Stimulated activated memory B cell treated with anti-CD40 and anti-IgM and Interleukin-4, amounts not matched to agents 10 μg/mL and 1 μg/mL and 100 μg/mL, for 72 hours (primary cell): ENCODE measurements at regions not wholly inside any gene's neighbourhood (a gene's known extent, or its start where the extent isn't known, plus 50 kb on each side); places are given as distances from the start of the nearest gene placed in this dataset.

Experiments used
- ATAC-seq: fragments of 150-1000 bp; cut with Tn5 transposase; 2 replicates; pipeline ENCODE4 v1.10.0; 2021
- H3K27ac Mint-ChIP-seq: one replicate; pipeline ENCODE4 v1.8.0; 2022; ENCODE audit warnings: mild to moderate bottlenecking, mixed read lengths
- H3K27me3 Mint-ChIP-seq: one replicate; pipeline ENCODE4 v1.8.0; 2022; ENCODE audit warnings: mixed read lengths
- H3K36me3 Mint-ChIP-seq: one replicate; pipeline ENCODE4 v1.8.0; 2022; ENCODE audit warnings: mixed read lengths
- H3K4me1 Mint-ChIP-seq: one replicate; pipeline ENCODE4 v1.8.0; 2022; ENCODE audit warnings: mixed read lengths
- H3K4me3 Mint-ChIP-seq: one replicate; pipeline ENCODE4 v1.8.0; 2022; ENCODE audit warnings: mild to moderate bottlenecking, moderate library complexity, mixed read lengths
- H3K9me3 Mint-ChIP-seq: one replicate; pipeline ENCODE4 v1.8.0; 2022; ENCODE audit warnings: mixed read lengths

DNA sequence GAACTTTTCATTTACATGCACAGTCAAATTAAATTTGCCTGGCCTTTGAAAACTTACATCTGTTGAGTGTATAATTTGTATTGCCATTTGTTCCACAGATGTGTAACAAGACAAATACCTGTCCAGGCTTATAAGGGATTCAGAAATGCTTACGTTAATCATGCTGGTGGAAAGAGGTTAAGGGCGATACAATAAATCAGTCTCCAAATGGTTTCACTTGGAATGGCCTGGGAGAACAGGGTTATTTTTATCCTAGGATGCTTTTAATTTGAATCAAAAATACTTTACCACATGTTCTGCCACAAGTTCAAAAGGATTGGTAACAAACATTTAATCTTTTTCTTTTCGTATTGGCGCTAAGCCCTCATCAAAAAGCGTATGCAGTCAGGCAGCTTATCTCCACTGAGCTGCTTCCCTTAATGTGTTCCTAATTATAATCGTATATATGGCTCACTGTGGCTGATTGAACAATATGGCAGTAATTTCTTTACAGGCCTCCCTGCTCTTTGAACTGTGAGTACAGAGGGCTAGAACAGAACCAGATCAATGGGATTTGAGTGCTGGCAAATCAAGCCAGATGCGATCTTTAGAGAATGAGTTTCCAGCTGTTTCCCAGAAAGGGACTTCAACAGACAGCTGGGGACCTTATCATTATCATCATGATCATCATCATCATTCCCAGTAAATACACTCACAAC is 425.7 kb downstream of the SPRY2 start:
- no peaks in the 10 kb centered on the region for H3K4me1 Mint-ChIP-seq
- no peak for ATAC-seq
- H3K27me3 Mint-ChIP-seq = no peaks in the 10 kb centered on the region
- no peaks in the 10 kb centered on the region for H3K9me3 Mint-ChIP-seq
- no peaks in the 10 kb centered on the region for H3K36me3 Mint-ChIP-seq
- H3K27ac Mint-ChIP-seq = no peak overlapping the region
- H3K4me3 Mint-ChIP-seq = no peak overlapping the region

DNA sequence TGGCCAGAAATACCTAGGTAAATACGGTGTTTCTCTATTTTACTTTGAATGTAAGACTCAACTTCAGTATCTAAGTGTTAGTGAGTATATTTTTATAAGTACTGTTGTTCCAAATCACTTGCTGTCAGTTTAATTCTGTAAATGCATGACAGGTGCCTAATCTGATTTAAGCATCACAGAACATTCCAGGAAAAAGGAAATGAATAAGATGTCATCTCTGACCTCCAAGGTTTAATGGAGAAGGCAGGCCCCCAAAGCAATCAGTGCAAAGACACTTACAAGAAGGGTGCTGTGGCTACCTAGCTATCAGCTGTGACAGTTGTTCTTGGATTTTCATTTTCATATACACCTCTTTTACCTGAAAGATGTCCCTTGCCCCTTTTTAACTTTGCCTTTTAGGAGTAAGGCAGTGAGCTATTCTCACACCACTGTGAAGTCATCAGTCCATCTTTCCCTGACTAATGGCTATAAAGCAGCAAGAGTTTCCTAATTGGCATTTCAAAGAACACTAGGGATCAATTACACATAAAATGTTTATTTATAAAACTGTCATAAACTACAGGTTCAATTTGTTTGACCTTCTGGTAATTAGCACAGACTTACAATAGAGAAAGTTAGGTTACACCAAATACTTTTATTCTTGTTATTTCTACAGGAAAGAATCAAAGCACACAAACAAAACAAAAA is 427.6 kb downstream of the SPRY2 start:
- H3K4me3 Mint-ChIP-seq = no peak overlapping the region
- H3K4me1 Mint-ChIP-seq = no peaks in the 10 kb centered on the region
- H3K36me3 Mint-ChIP-seq = no peaks in the 10 kb centered on the region
- ATAC-seq = no peak
- H3K27me3 Mint-ChIP-seq = no peaks in the 10 kb centered on the region
- no peaks in the 10 kb centered on the region for H3K9me3 Mint-ChIP-seq
- H3K27ac Mint-ChIP-seq = no peak overlapping the region

DNA sequence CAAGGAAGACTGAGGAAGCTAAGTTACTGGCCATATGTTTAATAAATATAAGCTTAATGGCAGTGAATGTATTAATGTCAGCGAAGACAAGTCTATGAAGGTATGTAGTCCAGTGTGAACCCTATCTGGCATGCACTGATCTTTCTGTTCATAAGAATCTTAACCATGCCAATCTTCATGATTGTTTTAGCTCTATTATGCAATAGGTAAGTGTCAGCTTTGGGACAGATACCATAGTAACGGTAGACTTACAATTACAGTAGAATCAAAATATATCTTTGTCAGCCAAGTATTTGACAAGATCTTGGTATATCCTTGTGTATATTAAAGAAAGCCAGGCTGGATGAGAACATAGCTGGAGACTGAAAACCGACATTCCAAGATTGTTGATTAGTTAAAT is 428.5 kb downstream of the SPRY2 start:
- H3K9me3 Mint-ChIP-seq = no peaks in the 10 kb centered on the region
- ATAC-seq = no peak
- no peak overlapping the region for H3K27ac Mint-ChIP-seq
- H3K4me3 Mint-ChIP-seq = no peak overlapping the region
- H3K4me1 Mint-ChIP-seq = no peaks in the 10 kb centered on the region
- no peaks in the 10 kb centered on the region for H3K36me3 Mint-ChIP-seq
- no peaks in the 10 kb centered on the region for H3K27me3 Mint-ChIP-seq

DNA sequence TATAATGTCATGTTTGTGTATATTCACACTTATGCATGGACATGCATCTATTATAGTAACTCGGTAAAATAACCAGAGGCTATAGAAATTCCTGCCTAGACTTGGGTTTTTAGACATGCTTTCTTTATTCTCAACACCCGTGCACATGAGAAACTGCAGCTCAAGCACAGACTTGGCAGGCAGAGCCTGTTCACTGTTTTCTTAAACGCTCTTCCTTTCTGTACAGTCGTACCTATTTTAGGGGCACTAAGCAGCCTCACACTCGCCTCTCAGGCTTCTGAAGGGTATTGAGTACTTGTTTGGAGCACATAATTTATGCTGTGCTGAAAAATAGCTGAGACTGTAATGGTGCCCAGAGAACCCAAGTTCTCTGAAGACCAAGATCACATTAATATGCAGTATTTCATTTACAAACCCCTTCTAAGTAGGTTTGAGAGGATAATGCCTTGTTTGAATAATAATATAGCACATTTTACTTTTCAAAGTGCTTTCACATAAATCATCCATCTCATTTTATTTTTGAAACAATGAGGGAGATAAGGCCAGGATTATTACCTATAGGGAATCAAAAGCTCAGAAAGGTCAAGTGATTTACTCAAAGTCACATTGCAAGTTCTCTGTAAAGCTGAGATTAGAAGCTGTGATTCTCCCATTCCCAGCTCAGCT is 429.9 kb downstream of the SPRY2 start:
- no peak overlapping the region for H3K4me3 Mint-ChIP-seq
- H3K9me3 Mint-ChIP-seq = no peaks in the 10 kb centered on the region
- no peaks in the 10 kb centered on the region for H3K27me3 Mint-ChIP-seq
- ATAC-seq = no peak
- no peak overlapping the region for H3K27ac Mint-ChIP-seq
- no peaks in the 10 kb centered on the region for H3K4me1 Mint-ChIP-seq
- H3K36me3 Mint-ChIP-seq = no peaks in the 10 kb centered on the region

DNA sequence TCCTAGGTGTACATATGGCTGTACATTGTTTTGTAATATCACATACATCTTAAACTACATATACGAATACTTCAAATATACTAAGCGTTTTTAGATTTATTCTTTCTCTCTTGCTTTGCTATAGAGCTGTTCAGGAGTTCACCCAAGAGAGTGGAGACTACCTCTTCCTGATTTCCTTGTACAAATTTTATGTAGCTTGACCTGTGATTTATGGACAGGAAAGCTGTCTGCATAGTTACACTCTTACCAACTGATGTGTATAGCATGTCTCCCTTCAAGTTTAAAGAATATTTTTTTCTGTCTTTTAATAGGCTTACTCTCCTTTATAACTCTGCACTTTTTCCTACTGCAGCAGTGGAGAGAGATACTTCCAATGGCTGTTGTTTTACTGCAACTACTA is 428.7 kb downstream of the NDFIP2 start:
- Mint-ChIP-seq H3K36me3 (no peaks in the 10 kb centered on the region), H3K9me3 (no peaks in the 10 kb centered on the region), H3K27me3 (no peaks in the 10 kb centered on the region), H3K4me1 (no peaks in the 10 kb centered on the region), H3K4me3 (no peak overlapping the region), H3K27ac (no peak overlapping the region)
- no peak for ATAC-seq

DNA sequence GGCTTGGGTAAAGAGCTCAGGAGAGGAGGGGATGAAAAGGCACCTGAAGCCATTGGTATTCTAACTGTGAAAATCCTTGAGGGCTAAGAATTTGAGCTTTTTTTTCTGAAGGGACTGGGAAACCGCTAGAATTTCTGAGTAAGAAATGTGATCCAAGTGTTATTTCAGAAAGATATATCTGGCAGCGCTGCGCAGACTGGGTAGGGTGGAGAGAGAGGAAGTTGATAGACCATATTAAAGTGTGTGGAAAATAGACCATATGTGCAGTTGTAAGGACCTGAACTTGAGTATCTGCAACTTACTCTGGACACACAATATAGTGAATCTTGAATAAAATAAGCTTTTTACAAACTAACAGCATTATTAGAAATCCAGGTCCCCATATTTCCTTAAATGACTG is 427.4 kb downstream of the NDFIP2 start:
- no peaks in the 10 kb centered on the region for H3K4me1 Mint-ChIP-seq
- H3K9me3 Mint-ChIP-seq = no peaks in the 10 kb centered on the region
- no peaks in the 10 kb centered on the region for H3K36me3 Mint-ChIP-seq
- H3K4me3 Mint-ChIP-seq = no peak overlapping the region
- no peak for ATAC-seq
- H3K27ac Mint-ChIP-seq = no peak overlapping the region
- H3K27me3 Mint-ChIP-seq = no peaks in the 10 kb centered on the region

DNA sequence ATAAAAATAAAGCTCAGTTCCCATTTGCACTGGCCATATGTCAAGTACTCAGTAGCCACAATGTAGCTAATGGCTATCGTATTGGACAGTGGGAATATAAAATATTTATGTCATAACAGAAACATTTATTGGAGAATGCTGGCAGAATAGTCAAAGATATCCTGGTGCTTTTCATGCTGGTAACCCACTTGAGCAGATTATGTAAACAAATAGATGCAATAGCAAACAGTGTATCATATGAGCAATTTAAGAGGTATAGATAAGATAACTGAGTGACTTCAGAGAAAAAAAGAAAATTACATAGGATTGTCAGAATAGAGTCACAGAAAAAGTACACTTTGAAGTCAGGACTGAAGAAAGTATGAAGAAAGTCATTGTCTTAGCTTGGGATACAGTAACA is 426.6 kb downstream of the NDFIP2 start:
- Mint-ChIP-seq H3K36me3 (no peaks in the 10 kb centered on the region), H3K4me1 (no peaks in the 10 kb centered on the region), H3K4me3 (no peak overlapping the region), H3K27me3 (no peaks in the 10 kb centered on the region), H3K9me3 (no peaks in the 10 kb centered on the region), H3K27ac (no peak overlapping the region)
- no peak for ATAC-seq

DNA sequence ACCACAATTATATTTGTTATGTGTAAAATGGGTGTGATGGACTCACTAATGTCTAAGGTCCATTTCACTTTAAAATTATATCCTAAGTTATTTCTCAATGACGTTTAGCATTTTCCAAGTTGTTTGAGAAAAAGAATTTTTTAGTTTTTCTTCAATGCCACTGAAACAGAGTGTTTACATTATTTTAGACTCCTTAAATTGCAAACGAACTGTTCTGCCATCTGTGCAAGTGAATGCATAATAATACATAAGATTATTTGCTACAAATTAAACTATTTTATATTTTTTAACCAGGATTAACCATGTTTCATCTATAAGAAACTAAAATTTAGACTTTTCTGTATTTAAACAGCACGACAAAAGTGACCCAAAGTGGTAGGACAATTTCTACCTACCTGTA is 425.4 kb downstream of the NDFIP2 start:
- H3K27ac Mint-ChIP-seq = no peak overlapping the region
- no peaks in the 10 kb centered on the region for H3K27me3 Mint-ChIP-seq
- ATAC-seq = no peak
- H3K4me1 Mint-ChIP-seq = no peaks in the 10 kb centered on the region
- no peak overlapping the region for H3K4me3 Mint-ChIP-seq
- H3K36me3 Mint-ChIP-seq = no peaks in the 10 kb centered on the region
- no peaks in the 10 kb centered on the region for H3K9me3 Mint-ChIP-seq

DNA sequence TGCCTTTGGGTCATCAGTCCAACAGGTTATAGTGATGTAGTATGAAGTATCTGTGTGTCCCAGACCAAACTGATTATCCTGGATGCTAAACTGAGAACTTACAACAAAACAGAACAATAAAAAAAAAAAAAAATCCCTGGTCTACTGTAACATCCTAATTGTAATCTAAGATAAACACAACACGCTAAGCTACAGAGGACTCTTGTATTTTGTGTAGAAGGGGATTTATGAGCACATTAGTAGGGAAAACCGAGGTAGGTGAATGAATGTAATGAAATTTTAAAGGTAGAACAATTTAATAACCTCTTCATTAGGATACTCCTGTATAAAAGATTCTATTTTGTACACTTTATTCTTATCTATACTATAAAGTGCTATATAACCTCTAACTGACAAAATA is 424.1 kb downstream of the NDFIP2 start:
- H3K36me3 Mint-ChIP-seq = no peaks in the 10 kb centered on the region
- H3K4me1 Mint-ChIP-seq = no peaks in the 10 kb centered on the region
- ATAC-seq = no peak
- no peak overlapping the region for H3K27ac Mint-ChIP-seq
- H3K27me3 Mint-ChIP-seq = no peaks in the 10 kb centered on the region
- H3K9me3 Mint-ChIP-seq = no peaks in the 10 kb centered on the region
- no peak overlapping the region for H3K4me3 Mint-ChIP-seq

DNA sequence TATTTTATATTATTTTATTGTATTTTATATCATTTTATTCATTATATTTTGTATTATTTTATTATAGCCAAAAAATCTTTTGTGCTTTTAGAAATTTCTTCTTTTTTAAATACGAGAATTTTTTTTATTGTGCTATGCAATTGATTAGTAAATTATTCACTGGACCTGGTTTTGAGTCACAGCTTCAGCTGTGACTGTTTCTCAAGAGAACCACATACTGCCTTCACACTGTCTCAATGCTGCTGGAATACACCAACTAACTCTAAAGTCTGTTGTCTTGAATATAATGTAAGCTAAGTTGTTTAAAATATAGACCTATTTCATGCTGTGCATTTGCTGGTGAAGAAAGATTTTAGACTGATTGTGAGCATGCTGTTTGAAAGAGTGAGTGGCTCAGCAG is 423.6 kb downstream of the NDFIP2 start:
- no peaks in the 10 kb centered on the region for H3K36me3 Mint-ChIP-seq
- H3K4me3 Mint-ChIP-seq = no peak overlapping the region
- no peaks in the 10 kb centered on the region for H3K9me3 Mint-ChIP-seq
- no peak for ATAC-seq
- H3K27me3 Mint-ChIP-seq = no peaks in the 10 kb centered on the region
- no peaks in the 10 kb centered on the region for H3K4me1 Mint-ChIP-seq
- no peak overlapping the region for H3K27ac Mint-ChIP-seq

DNA sequence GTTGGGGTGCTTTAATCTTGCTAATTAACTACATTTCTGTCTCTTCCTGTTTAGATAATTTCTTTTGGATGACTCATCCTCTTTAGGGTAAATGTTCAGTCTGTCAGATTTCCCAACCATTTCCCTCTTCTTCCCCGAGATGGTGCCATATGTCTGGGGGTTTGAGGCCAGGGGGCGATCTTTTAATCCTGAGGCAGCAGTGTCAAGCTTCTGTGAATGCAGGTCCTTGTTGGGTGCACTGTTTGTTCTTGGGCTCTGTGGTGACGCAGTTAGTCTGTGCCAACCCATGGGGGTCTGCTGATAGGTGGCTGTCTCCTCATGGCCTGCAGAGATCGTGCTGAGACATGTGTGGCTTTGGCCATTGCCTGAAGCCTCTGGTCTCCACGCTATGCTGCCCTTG is 420.4 kb downstream of the NDFIP2 start:
- H3K36me3 Mint-ChIP-seq = no peaks in the 10 kb centered on the region
- ATAC-seq = no peak
- no peaks in the 10 kb centered on the region for H3K27me3 Mint-ChIP-seq
- H3K4me1 Mint-ChIP-seq = no peaks in the 10 kb centered on the region
- no peak overlapping the region for H3K27ac Mint-ChIP-seq
- H3K4me3 Mint-ChIP-seq = no peak overlapping the region
- no peaks in the 10 kb centered on the region for H3K9me3 Mint-ChIP-seq

DNA sequence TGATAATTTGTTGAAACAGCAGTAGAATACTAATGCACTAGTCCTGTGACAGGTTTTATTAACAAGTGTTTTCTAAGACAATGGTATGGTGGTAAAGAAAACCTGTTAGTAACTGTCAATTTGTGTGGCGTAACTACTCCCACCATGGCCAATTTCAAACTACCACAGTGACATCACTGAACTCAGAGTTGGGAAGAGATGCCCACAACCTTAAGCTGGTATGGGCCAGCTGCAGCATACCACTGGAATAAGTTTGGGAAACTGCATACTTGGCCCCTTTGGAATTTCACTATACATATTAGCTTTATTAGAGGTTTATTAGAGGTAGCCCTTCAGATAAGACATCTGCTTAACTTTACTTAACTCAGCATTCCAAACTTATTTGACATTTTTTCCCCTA is 419.4 kb downstream of the NDFIP2 start:
- H3K27ac Mint-ChIP-seq = no peak overlapping the region
- no peaks in the 10 kb centered on the region for H3K4me1 Mint-ChIP-seq
- H3K4me3 Mint-ChIP-seq = no peak overlapping the region
- H3K36me3 Mint-ChIP-seq = no peaks in the 10 kb centered on the region
- no peaks in the 10 kb centered on the region for H3K27me3 Mint-ChIP-seq
- no peak for ATAC-seq
- no peaks in the 10 kb centered on the region for H3K9me3 Mint-ChIP-seq

DNA sequence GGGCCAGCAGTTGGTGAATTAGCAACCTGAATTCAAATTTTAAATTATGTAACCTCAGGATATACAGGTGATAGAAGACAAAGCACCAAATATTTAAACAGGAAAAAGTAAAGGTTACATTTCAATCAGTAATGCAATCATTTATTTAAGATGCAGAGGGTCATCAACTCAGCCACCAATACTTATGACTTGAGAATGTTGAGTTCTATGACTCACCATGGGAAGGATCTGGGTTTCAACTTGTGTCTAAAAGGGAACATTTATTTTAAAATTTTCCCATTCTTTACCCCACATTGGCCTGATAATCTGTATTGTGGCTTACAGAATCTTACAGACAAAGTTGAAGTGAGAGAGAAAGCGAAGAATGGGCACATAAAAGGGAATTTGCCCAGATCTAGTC is 418.0 kb downstream of the NDFIP2 start:
- Mint-ChIP-seq H3K9me3 (no peaks in the 10 kb centered on the region), H3K4me3 (no peak overlapping the region), H3K36me3 (no peaks in the 10 kb centered on the region), H3K27me3 (no peaks in the 10 kb centered on the region), H3K4me1 (no peaks in the 10 kb centered on the region), H3K27ac (no peak overlapping the region)
- ATAC-seq = no peak

DNA sequence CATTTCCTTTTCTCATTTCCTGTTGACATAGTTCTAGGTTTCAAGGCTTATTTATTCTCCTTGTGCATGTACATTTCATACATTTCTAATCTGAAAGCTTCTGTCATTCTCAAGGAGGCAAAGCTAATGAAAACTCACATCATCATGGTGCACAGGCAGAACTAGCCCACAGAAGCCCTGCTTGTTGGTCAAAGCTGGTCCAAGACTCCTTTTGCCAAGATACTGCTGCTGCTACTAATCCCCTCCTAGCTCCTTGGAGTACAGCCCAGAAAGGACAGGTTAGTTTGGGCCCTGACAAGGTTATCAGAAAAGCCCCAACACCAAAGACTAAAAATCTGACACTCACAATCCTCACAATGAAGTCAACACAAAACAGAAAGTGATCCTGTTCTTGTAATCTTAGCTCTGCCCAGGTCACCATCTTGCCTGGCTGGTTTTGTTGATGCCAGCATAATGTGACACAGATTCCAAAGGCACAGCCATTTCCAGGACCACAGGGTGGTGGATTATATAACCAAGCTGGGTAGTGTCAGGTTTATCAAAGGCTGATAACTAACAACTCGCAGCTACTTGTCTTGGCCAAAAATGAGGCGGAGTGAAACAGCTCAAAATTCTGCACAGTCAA is 417.4 kb downstream of the NDFIP2 start:
- H3K9me3 Mint-ChIP-seq = no peaks in the 10 kb centered on the region
- H3K4me1 Mint-ChIP-seq = no peaks in the 10 kb centered on the region
- H3K4me3 Mint-ChIP-seq = no peak overlapping the region
- H3K27me3 Mint-ChIP-seq = no peaks in the 10 kb centered on the region
- H3K27ac Mint-ChIP-seq = no peak overlapping the region
- no peaks in the 10 kb centered on the region for H3K36me3 Mint-ChIP-seq
- no peak for ATAC-seq

DNA sequence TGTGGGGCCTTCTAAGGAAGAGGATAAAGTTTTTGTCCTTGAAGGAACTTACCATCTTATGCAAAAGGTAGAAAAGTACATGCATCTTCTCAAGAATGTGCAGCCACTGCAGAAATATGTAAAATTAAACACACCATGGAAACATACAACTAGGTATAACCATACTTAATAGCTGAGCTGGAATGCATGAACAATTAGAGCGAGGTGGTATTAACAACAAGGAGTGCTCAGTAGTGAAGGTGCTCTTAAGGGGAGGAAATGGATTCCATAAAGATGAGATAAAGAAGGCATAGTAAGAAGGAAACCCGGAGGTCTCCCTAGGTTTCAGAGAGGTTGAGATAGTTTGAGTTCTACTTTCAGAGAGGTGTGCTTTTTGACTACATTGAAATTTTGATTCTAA is 415.9 kb downstream of the NDFIP2 start:
- Mint-ChIP-seq H3K27me3 (no peaks in the 10 kb centered on the region), H3K4me3 (no peak overlapping the region), H3K36me3 (no peaks in the 10 kb centered on the region), H3K4me1 (no peaks in the 10 kb centered on the region), H3K9me3 (peaks cover 3% of the 10 kb centered on the region), H3K27ac (no peak overlapping the region)
- no peak for ATAC-seq

DNA sequence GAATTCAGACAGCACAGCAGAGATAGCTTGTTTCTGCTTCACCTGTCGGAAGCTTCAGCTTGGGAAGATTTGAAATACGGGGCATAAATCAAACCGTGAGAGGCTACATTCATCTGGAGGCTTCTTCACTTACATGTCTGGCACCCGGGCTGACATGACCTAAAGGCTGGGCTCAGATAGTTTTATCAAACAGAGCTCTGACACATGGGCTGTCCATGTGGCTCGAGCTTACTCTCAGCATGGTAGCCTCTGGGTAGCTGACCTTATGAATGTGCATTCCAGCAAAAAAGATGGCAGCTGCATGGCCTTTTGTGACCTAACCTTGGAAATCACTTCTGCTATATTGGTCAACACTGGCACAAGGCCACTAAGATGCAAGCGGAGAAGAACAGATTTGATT is 414.5 kb downstream of the NDFIP2 start:
- no peak overlapping the region for H3K27ac Mint-ChIP-seq
- no peaks in the 10 kb centered on the region for H3K4me1 Mint-ChIP-seq
- no peaks in the 10 kb centered on the region for H3K36me3 Mint-ChIP-seq
- no peaks in the 10 kb centered on the region for H3K27me3 Mint-ChIP-seq
- H3K4me3 Mint-ChIP-seq = no peak overlapping the region
- H3K9me3 Mint-ChIP-seq = peaks cover 11% of the 10 kb centered on the region
- no peak for ATAC-seq
